ENCODE measurements at regions not wholly inside any gene's neighbourhood (a gene's known extent, or its start where the extent isn't known, plus 50 kb on each side); places are given as distances from the start of the nearest gene placed in this dataset.

DNA sequence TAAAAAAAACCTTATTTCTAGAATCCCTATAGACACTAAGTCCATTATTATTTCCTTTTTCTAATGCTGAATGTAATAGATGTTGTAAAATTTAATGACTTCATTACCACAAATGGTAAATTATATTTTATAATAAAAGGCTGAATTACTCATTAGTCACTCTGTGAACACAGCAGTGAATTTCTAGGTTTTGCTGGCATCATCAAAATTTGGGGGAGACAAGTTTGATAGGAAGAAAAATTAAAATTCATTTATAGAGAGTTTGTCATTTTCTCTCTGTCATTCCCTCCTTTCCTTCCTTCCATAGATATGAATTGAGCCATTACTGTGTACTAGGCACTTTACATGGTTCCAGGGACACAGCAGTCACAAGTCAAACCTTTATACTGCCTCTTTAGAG is 340.9 kb downstream of the TRIB2 start:
- no peaks in the 10 kb centered on the region for H3K36me3 ChIP-seq
- no peak for DNase-seq (ENCODE audit: low spot score in 2 of 2)
- H3K9me3 ChIP-seq: no peaks in the 10 kb centered on the region
- H3K4me1 ChIP-seq: no peaks in the 10 kb centered on the region
- TF ChIP-seq CTCF (IDR thresholded peaks at IDR 0.05): no peak
- no peak for TF ChIP-seq EP300 (IDR thresholded peaks at IDR 0.05)
- no peak for TF ChIP-seq POLR2AphosphoS5 (IDR thresholded peaks at IDR 0.05)
- TF ChIP-seq POLR2A (IDR thresholded peaks at IDR 0.05): no peak
- peaks cover 4% of the 10 kb centered on the region for H3K27me3 ChIP-seq
- no peak overlapping the region for H3K4me3 ChIP-seq
- no peak overlapping the region for H3K27ac ChIP-seq

DNA sequence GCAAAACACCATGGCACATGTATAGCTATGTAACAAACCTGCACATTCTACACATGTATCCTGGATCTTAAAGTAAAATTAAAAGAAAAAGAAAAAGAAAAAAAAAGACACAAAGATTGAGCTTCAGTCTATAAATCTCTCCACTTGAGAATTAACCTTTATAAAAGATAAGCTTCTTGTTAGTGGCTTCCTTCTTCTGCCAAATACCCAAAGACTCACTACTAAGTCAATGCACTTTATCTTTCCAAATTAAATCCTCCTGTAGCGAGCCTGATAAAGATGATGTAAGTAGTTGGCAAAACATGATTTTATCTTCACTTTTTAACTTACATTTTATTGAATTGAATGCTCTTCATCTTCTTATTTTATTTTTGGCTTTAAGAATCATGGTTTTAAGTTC is 349.9 kb downstream of the TRIB2 start:
- Histone ChIP-seq H3K4me3 (no peak overlapping the region), H3K4me1 (no peaks in the 10 kb centered on the region), H3K36me3 (no peaks in the 10 kb centered on the region), H3K9me3 (no peaks in the 10 kb centered on the region), H3K27me3 (no peaks in the 10 kb centered on the region), H3K27ac (no peak overlapping the region)
- TF ChIP-seq EP300 (IDR thresholded peaks at IDR 0.05): no peak
- TF ChIP-seq CTCF (IDR thresholded peaks at IDR 0.05): no peak
- no peak for TF ChIP-seq POLR2A (IDR thresholded peaks at IDR 0.05)
- no peak for TF ChIP-seq POLR2AphosphoS5 (IDR thresholded peaks at IDR 0.05)
- WGBS: 53% methylated on average over 1 of the region's 1 CpG
- DNase-seq (ENCODE audit: low spot score in 2 of 2): no peak

GRCh38 chr2:13067508-13067907 is 350.8 kb downstream of the TRIB2 start:
- DNase-seq (ENCODE audit: low spot score in 2 of 2): no peak
- Histone ChIP-seq H3K4me1 (no peaks in the 10 kb centered on the region), H3K27ac (no peak overlapping the region), H3K4me3 (no peak overlapping the region), H3K27me3 (no peaks in the 10 kb centered on the region), H3K36me3 (no peaks in the 10 kb centered on the region), H3K9me3 (no peaks in the 10 kb centered on the region)
- TF ChIP-seq EP300 (IDR thresholded peaks at IDR 0.05) (no peak), CTCF (IDR thresholded peaks at IDR 0.05) (no peak), POLR2AphosphoS5 (IDR thresholded peaks at IDR 0.05) (no peak), POLR2A (IDR thresholded peaks at IDR 0.05) (no peak)
- 85% methylated on average over 2 of the region's 2 CpGs for WGBS

- no peaks in the 10 kb centered on the region for H3K4me1 ChIP-seq
- DNase-seq (ENCODE audit: low spot score in 2 of 2): no peak
- no peak overlapping the region for H3K27ac ChIP-seq
Observed at GRCh38 chr2:13089971-13090370, 373.2 kb downstream of the TRIB2 start.

DNA sequence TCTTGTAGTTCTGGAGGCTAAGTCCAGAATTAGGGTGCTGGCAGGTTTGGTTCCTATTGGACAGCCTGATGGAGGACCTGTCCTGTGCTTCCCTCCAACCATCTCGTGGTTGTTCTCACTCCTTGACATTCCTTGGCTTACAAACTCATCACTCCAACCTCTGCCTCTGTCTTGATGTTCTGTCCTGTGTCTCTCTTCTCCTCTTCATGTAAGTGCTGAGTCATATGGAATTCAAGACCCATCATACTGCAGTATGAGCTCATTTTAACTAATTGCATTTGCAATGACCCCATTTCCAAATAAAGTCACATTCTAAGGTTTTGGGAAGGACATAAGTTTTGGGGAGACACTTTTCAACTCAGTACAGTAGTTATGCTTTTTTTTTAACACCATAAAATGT is 374.7 kb downstream of the TRIB2 start:
- Histone ChIP-seq H3K4me3 (no peak overlapping the region), H3K27ac (no peak overlapping the region), H3K9me3 (no peaks in the 10 kb centered on the region), H3K36me3 (no peaks in the 10 kb centered on the region), H3K27me3 (no peaks in the 10 kb centered on the region), H3K4me1 (no peaks in the 10 kb centered on the region)
- TF ChIP-seq EP300 (IDR thresholded peaks at IDR 0.05) (no peak), POLR2AphosphoS5 (IDR thresholded peaks at IDR 0.05) (no peak), POLR2A (IDR thresholded peaks at IDR 0.05) (no peak), CTCF (IDR thresholded peaks at IDR 0.05) (no peak)
- WGBS: 50% methylated on average over 1 of the region's 1 CpG
- no peak for DNase-seq (ENCODE audit: low spot score in 2 of 2)

More at GRCh38 chr2:13089971-13090370, 373.2 kb downstream of the TRIB2 start:
- no peaks in the 10 kb centered on the region for H3K27me3 ChIP-seq
- TF ChIP-seq POLR2A (IDR thresholded peaks at IDR 0.05) (no peak), EP300 (IDR thresholded peaks at IDR 0.05) (no peak), POLR2AphosphoS5 (IDR thresholded peaks at IDR 0.05) (no peak), CTCF (IDR thresholded peaks at IDR 0.05) (no peak)
- no peaks in the 10 kb centered on the region for H3K36me3 ChIP-seq
- H3K9me3 ChIP-seq: no peaks in the 10 kb centered on the region
- no peak overlapping the region for H3K4me3 ChIP-seq

Measured in suprapubic skin (tissue), 4 donors.